ENCODE measurements at regions not wholly inside any gene's neighbourhood (a gene's known extent, or its start where the extent isn't known, plus 50 kb on each side); places are given as distances from the start of the nearest gene placed in this dataset.
"Not testable (repeated sequence)": the region's sequence is repeated elsewhere in the genome, so short reads cannot be mapped to it uniquely, and the experiment has no call there.

DNA sequence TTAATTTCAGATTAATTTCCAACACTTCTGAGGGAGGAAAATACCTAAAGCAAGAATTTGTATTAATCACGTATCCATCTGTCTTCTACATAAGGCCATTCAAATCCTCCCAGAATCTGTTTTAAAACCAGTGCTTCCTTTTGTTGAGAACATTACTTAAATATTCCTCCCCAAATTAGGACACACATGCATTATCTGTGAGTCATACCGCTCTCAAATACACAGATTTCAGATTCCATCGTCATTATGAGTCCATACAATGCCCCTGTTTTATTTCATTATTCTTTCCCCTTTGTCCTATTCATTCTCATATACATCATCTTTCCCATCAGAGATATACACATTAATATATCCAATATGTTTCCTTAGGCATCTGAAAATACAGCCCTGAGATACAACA, 57.3 kb upstream of the PRSS12 start:
- no peak for DNase-seq

DNA sequence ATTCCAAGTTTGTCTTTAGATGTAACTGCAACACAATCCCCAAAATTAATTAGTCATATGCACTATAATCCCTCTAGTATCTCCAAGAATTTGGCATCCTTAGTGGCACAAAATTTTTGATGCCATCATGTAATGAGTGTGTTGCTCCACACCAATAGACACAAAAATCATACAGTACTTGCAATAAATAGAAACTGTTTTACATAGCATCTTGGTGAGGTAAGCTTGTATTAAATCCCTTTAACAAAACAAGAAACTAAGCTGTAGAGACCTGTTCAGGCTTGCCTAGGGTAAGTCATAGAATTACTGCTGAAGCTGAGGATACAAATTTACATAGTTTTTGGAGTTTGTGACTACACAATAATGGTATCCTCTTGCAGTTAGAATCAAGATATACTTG, 64.5 kb upstream of the PRSS12 start:
- no peak for DNase-seq

DNA sequence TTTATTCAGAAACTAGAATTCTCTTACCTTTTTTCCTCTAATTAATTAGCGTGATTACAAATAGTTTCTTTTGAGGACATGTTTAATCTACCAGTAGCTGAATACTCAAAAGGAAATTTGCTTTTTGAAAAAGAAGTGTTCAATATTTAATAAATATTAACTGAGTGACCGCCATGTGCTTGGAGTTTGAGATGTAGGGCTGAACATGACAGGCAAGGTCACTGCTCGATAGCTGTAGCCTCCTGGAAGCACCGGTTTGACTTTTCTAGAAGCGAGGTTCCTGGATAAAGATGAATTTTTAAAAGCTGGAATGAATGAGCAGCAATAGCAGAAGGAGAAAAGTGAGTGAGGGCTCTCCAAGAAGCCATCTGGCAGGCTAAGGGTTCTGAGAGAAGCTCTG, 65.0 kb upstream of the PRSS12 start:
- DNase-seq, result not testable (repeated sequence)

DNA sequence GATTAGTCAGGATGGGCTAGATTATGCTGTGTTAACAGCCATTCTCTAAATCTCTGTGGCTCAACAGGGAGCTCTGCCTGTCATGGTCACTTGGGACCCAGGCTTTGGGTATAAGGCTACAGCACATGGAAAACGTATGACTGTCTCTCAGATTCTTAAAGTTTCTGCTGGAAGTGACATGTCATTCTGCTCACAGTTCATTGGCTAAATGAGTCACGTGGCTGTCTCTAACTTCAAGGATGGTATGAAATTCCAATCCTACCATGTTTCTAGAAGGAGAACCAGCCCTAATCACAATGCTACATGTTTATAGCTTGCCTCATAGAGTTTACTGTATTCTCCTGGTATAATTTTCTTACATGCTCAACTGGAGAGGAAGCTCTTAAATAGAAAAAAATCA, 65.6 kb upstream of the PRSS12 start:
- DNase-seq, result not testable (repeated sequence)

DNA sequence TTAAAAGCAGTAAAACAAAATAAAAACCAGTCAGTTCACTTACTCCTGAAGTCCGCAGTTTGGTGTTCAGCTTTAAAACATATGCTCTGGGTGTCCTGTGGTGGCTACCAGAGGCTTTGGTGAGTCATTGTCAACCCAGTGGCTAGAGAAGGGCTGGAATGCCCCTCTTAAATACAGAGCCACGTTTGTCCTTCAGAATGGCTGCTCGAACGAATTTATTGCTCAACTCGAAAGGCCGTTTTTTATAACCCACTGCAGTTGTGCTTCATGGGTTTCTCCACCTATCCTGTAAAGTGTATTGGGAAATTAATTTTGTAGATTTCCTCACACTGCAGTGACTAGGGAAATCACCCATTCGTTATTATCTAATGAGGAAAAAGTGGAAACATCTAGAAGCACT, 66.8 kb upstream of the PRSS12 start:
- peak; percentile 62 for DNase-seq

DNA sequence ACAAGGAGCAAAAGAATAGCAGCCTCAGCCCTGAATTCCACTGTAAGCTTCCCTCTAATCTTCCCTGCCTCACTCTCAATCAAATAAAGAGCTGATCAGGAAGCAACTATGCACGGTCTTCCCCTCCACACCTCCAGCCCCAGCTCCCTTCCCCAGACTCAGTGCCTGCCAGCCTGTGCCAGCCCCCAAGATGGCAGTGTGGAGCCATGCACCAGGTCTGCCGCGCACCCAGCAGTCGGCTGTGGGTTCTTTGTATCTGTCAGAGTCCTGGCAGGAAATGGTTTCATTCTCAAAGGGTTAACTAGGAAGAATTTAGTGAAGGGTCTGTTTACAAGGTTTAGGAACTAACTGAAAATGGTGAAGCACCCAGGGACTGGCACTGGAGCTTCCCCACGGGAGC, 71.3 kb upstream of the PRSS12 start:
- DNase-seq, result peak; percentile 87

DNA sequence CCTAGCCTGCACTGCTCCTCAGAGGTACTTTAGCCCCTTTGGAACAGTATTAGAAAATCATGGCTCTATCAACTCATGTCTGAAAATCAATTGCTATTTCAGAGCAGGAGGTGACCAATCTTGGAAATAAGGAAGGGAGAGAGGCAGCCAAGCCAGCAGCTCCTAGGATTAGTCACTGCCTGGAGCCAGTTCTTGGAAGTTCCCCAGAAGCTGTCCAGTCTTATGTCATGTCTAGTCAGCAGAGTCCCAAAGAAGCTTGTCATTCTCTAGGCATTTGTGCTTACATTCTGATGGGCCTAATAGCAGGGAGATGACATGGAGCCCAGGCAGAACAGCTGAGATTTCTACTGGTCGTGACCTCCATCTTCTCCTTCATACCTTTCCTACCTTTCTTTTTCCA, 76.1 kb upstream of the PRSS12 start:
- DNase-seq, result not testable (repeated sequence)

DNA sequence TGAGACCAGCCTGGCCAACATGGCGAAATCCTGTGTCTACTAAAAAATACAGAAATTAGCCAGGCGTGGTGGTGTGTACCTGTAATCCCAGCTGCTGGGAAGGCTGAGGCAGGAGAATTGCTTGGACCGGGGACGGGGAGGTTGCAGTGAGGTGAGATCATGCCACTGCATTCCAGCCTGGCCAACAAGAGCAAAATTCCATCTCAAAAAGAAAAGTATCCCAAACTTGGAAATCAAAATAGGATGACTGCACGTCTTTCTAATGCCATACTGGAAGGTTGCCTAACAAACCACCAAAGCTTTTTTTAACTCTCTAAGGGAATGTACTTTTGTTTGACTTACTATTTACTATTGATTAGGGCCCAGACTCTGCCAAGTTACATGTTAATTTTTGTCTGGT, 79.6 kb upstream of the PRSS12 start:
- not testable (repeated sequence) for DNase-seq

DNA sequence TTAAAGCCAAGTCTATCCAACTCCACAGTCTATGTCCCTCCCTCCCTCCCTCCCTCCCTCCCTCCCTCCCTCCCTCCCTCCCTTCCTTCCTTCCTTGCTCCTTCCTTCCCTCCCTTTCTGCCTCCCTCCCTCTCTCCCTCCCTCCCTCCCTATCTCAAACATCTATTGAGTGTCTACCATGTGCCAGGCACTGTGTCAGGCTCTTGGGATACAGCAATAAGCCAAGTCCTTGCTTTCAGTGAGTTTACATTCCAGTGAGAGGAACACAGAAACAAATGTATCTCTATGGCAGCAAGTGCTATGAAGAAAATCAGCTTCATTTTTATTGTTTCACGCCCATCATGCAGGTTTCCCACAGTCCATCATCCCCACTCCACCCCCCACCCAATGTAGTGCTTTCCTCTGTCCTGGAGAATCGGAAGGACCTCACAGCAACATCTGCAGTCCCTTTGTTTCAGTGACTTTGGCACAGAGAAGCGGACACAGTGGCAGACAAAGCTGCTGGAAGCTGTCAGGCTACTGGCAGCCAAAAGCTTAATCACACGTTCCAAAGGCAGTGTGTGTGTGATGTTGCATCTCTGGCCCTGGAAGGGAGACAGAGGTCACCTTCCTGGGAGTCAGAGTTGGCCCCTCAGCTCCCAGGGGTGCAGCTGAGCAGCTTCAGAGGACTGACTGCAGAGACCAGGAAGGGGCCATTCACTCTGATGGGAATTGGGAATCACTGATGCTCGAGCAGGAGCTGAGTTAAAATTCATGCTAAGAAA, 81.0 kb upstream of the PRSS12 start:
- not testable (repeated sequence) for DNase-seq

DNA sequence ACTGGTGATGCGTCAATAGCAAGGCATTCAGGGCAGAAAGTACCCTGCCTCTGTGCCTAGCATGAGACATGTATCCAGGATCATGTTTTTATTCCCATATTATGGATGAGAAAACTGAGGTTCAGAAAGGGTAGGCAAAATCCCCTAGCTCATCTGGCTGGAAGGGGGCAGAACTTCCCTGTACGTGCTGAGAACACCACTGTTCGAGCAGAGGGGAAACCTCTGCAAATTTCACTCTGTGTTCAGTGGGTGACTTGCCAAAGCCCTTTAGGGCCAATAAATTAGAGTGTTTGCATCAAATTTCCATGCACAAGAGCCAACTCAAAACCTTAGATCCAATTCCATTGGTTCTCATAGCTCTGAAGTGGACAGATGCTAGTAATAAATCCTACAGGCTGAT, 82.6 kb upstream of the PRSS12 start:
- not testable (repeated sequence) for DNase-seq

DNA sequence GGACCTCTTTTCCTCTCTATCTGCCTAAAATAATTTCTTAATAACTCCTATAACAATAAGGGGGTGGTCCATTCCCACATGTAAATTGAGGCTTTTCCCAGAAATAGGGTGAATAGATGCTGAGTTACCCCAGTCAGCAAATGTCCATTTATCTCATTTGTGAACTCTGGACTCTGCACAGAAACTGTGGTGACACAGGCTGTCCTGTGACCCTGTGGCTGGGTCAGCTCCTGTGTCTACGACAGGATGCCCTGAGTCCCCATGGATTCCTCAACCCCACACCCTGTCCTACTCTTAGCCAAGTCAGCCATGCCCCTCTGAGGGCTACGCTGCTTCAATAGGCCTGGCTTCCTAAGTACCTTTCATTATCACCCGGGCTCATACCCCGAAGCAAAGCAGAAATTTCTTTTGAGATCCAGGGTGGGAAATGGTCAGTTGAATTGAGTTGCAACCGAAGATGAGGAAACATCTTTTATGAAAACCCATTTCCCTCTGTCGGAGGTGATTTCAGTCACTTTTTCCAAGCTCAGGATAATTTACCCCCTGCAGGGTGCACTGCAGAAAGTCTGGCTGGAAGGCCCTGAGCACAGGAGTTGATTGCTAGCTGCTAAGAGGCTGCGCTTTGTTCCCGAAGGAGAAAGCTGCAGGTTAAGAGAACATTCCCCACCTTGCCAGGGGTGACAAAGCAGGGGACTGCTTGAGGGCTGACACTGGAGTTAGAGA, 89.5 kb upstream of the PRSS12 start:
- DNase-seq, result peak; percentile 48

DNA sequence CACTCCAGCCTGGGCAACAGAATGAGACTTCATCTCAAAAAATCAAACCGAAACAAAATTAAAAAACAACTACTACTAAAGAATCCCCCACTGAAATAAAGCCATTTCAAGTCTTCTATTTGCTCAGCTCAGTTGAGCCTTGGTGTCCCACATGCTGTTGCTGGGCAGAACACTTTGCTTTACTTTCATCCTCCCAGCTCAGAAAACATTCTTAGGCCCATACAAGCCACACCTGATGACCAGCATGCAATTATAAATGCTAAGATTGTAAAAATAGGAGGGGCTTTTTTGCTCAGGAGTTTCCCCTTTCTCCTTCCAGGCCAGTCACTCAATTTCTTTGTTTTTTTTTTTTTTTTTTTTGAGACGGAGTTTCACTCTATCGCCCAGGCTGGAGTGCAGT, 94.6 kb upstream of the PRSS12 start:
- not testable (repeated sequence) for DNase-seq

DNA sequence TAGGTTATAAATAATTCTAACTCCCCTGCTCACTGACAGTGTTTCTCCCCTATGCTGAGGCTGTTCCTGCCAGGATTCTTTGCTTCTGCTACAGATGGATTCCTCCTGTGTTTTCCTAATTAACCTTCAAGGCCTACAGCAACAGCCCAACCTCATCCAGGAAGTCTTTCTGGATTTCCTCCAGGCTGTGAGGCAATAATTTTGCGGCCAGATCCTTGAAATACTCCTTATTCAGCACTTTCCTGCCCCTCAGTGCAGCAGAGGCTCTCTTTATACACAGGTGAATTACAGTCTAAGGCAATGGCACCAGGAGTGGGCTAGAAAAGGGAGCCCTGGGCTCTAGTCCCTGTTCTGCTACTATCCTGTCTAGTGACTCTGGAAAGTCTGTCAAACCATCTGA, 102.1 kb upstream of the PRSS12 start:
- not testable (repeated sequence) for DNase-seq

DNA sequence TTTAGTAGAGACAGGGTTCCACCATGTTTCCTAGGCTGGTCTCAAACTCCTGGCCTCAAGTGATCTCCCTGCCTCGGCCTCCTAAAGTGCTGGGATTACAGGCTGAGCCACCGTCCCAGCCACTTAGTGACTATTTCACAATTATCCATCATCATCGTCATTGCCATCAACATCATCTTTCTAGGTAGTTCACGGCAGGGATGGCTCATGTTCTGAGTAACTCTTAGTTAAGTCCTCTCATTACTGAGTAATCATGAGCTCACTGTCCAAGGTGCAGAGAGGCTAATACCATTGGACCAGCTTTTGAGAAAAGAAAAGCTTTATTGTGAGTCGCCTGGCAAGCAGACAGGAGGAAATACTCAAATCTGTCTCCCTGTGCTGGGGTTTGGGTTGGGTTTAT, 108.6 kb upstream of the PRSS12 start:
- DNase-seq, result not testable (repeated sequence)

DNA sequence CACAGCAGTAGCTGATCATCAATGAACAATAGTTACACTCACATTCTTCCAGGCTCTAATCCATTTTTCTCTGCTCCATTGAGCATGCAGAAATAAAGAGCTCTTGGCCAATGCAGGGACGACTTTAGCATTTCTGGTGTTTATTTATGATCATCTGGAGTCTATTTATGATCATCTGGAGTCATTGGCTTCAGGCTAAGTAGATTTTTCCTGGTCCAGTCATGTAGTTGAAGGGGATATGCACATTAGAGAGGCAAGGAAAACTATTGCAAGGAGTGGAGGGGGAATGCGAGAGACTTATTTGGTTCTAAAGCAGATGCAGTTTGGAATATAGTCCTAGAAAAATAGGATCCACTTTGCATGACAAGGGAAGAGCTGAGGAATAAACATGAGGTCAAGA, 113.0 kb upstream of the PRSS12 start:
- not testable (repeated sequence) for DNase-seq

DNA sequence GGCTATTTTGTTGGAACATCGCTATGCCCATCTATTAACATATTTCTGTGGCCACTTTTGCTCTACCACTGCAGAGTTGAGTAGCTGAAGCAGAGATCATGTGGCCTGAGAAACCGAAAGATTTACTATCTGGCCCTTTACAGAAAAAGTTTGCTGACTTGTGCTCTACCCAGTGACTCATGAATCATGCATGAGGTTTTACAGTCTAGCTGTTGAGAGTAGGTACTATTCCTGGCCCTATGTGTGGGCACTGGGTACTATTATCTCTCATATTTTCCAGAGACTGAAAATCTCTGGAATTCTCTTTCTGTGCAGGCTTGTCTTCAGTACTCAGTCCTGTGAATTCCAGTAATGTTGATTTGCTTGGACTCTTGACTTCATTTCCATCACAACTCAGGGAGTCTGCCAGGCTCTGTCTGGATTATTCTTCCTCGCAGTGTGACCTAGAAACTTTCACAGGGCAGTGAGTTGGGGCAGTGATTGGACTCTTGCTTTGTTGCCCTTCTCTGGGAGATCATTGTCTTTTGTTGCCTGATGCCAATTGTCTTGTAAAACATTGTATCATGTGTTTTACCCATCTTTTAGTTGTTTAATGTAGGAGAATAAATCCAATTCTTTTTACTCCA, 121.3 kb upstream of the PRSS12 start:
- DNase-seq, result not testable (repeated sequence)

DNA sequence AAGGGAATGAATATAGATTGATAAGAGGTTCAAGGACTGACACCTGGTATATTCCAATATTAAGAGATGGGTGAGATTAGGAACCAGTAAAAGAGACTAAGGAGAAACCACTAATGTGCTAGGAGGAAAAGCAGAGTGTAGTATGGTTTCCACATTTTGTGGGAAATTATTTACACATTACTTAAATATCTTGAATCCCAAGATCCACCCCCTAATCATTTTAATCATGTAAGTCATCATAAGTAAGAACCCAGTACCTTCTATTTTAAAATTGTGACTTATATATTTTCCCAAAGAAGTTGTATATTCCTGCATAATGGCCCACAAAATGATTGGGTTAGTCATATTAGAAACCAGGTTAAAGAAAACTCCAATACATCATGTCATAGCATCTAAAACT, 122.0 kb upstream of the PRSS12 start:
- DNase-seq, result not testable (repeated sequence)

DNA sequence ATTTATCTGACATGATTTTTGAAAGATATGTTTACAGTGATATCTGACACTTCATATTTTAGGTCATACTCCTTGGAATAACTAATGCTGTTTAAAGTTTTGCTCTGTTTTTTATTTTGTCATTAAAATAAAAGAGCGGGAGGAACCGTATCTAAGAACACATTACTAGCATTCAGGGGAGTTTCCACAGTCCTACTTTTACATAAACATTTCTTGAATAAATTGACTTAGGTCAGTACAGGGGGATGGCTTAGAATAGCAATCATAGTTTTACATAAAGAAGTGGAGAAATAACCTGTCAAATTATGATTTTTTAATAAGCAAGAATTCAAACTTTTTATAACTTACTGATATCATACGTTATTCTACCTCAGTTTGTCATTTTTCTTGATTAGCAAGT, 123.1 kb upstream of the PRSS12 start:
- not testable (repeated sequence) for DNase-seq

DNA sequence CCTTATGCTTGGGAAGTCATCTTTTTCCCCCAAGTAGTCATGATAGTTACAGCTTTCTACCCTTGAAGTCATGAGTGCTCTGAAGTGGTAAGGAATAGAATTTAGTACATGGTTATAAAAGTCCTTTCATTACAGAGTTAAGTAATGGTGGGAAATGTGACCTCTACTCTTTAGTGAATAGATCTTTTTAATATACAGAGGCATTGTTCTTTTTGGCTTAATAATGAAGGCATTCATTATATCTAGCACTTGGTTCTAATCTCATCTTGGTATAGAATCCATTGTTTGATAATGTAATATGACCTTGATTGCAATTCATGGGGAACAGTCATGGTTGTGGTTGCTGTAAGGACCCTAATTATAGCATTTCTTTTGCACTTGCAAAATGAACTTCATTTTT, 125.0 kb upstream of the PRSS12 start:
- not testable (repeated sequence) for DNase-seq

DNA sequence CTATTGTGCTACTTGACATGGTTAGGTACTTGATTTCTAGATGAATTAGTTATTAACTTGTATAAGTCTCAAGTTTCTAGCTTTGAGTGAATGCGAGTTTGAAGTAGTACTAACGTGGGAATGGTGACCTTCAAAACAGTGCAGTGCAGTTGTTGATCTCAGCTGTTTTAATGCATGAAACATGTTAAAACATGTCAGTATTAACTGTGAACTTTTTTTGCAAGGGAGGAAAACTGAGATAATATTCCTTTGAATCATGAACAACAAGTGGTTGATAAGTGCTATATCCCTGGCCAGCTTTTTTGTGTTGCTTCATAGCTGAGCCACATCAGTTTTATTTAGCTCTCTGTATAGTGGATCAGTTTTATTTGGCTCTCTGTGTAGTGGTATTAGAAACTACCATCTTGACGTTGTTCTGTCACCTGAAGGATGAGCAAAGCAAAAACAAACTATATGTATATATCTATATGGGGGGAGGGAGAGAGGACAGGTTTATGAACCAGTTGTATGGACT, 133.1 kb upstream of the PRSS12 start:
- not testable (repeated sequence) for DNase-seq

DNA sequence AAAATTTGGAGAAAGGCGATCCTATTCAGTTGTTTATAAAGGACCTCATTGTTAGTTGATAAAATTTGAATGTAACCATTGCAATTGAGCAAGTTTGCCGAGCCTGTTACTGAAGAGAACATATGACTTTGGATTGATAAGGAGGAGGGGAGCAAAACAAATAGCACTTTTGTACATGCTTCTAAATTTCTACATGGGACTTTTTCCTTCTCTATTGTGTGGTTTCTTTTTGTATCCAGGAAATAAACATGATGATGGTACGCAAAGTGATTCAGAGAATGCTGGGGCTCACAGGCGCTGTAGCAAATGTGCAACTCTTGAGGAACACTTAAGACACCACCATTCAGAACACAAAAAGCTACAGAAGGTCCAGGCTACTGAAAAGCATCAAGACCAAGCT, 140.2 kb upstream of the PRSS12 start:
- DNase-seq, result not testable (repeated sequence)

DNA sequence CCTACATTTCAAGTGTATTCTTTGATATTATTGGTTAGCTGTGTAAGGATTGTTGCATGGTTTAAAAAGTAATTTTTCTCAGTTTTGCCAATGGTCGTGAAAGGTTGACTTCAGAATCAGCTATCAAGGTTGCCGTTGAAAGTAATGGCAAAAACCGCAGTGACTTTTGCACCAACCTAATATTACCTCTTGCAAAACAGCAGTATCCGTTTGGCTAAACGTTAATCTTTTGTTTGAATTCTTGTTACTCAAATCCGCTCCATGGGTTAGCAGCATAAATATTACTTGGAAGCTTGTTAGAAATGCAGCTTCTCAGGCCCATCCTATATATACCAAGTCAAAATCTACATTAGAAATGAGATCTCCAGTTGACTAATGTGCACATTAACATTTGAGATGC, 141.6 kb upstream of the PRSS12 start:
- not testable (repeated sequence) for DNase-seq

DNA sequence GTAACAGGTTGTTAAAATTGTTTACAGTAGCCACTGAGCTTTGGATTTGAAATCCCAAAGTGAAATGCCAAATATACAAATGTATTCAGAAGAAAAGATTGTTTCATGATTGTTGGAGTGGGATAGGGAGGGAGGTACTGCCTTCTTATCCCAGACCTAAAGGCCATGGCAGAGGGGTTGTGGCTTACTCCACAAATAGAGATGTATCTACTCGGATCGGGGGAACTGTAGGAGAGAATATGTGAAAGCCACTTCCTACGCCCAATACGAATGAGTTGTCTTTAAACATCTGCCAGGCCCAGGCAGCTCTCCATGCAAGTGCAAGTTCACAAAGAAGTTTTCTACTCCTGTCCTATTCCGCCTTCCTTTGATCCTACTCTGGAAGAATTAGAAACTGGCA, 150.2 kb upstream of the PRSS12 start:
- not testable (repeated sequence) for DNase-seq

DNA sequence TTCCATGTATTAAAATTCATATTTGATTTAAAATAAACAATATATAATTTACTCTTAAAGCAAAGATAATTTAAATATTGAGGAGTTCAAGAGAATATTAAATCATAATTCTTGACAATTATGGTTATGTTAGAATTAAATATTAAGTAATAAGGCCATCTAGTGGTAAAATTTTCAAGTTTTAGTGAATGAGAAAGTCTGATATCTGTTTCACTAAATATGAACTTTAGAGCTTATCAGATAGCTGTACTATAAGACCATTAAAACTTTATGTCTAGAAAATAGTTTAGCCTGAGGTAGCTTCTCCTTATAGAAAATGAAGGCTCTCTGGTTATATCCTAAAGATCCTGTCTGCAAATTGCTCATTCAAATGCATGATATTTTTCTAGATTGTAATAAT, 152.1 kb upstream of the PRSS12 start:
- DNase-seq, result not testable (repeated sequence)

All from islet precursor cell (in vitro differentiated cells).